DND-41 (cell line): ENCODE measurements at regions not wholly inside any gene's neighbourhood (a gene's known extent, or its start where the extent isn't known, plus 50 kb on each side); places are given as distances from the start of the nearest gene placed in this dataset.

Experiments used
- ATAC-seq: fragments of 200-7000 bp; cut with Tn5 transposase; 3 replicates; pipeline ENCODE4 v1.9.1; 2021; ENCODE audit warnings: low read depth; ENCODE audit not compliant: insufficient read depth
- DNase-seq: peaks from one replicate; pipeline ENCODE4 v3.0.0-alpha.2; 2020
- H2AFZ ChIP-seq: 2 replicates; pipeline ENCODE4 v1.6.0; 2012; ENCODE audit warnings: low read depth, low read length
- H3K27ac ChIP-seq: 2 replicates; pipeline ENCODE4 v1.5.1; 2012; ENCODE audit warnings: low read length, inconsistent platforms
- H3K27me3 ChIP-seq: fragments of 200-600 bp; sonication (generic); 2 replicates; pipeline ENCODE4 v1.6.0; 2012; ENCODE audit warnings: low read length, mild to moderate bottlenecking, inconsistent platforms; ENCODE audit not compliant: insufficient read depth, poor library complexity
- H3K36me3 ChIP-seq: 2 replicates; pipeline ENCODE4 v1.5.1; 2012; ENCODE audit warnings: low read length, inconsistent platforms; ENCODE audit not compliant: insufficient read depth
- H3K4me1 ChIP-seq: 2 replicates; pipeline ENCODE4 v1.5.1; 2012; ENCODE audit warnings: mild to moderate bottlenecking, low read length; ENCODE audit not compliant: insufficient read depth
- H3K4me2 ChIP-seq: 2 replicates; pipeline ENCODE4 v1.6.0; 2012; ENCODE audit warnings: mild to moderate bottlenecking, moderate library complexity, low read length, inconsistent platforms; ENCODE audit not compliant: insufficient read depth
- H3K4me3 ChIP-seq, 2 experiments: fragments of 200-600 bp in 1 of 2; shearing (Covaris generic) in 1 of 2; 2 replicates each; pipeline ENCODE4 v1.5.1; 2012 to 2016; ENCODE audit warnings: inconsistent platforms in 2 of 2, low read length in 2 of 2, mild to moderate bottlenecking in 2 of 2, low read depth in 1 of 2, moderate library complexity in 1 of 2
- H3K79me2 ChIP-seq: 2 replicates; pipeline ENCODE4 v1.6.0; 2012; ENCODE audit warnings: low read length, inconsistent platforms; ENCODE audit not compliant: insufficient read depth
- H3K9ac ChIP-seq: 2 replicates; pipeline ENCODE4 v1.6.0; 2012; ENCODE audit warnings: low read depth, mild to moderate bottlenecking, inconsistent platforms, low read length, moderate library complexity
- H3K9me3 ChIP-seq: 2 replicates; pipeline ENCODE4 v1.5.1; 2012; ENCODE audit warnings: low read length, moderate library complexity, mild to moderate bottlenecking, inconsistent platforms; ENCODE audit not compliant: insufficient read depth, severe bottlenecking
- H4K20me1 ChIP-seq: 2 replicates; pipeline ENCODE4 v1.6.0; 2012; ENCODE audit warnings: low read length; ENCODE audit not compliant: insufficient read depth
- EZH2 ChIP-seq: IDR thresholded peaks from 3 replicates; pipeline ENCODE4 v1.6.1; 2012; ENCODE audit warnings: borderline replicate concordance, low read depth, mild to moderate bottlenecking, moderate library complexity, low read length, inconsistent platforms; ENCODE audit not compliant: severe bottlenecking
- TF ChIP-seq, protein P1 (sequence below): IDR thresholded peaks from 2 replicates; pipeline ENCODE4 v1.5.1; 2012; ENCODE audit warnings: borderline replicate concordance, low read length, moderate library complexity, mild to moderate bottlenecking; ENCODE audit not compliant: poor library complexity, severe bottlenecking; ENCODE audit errors: extremely low read depth

DNA sequence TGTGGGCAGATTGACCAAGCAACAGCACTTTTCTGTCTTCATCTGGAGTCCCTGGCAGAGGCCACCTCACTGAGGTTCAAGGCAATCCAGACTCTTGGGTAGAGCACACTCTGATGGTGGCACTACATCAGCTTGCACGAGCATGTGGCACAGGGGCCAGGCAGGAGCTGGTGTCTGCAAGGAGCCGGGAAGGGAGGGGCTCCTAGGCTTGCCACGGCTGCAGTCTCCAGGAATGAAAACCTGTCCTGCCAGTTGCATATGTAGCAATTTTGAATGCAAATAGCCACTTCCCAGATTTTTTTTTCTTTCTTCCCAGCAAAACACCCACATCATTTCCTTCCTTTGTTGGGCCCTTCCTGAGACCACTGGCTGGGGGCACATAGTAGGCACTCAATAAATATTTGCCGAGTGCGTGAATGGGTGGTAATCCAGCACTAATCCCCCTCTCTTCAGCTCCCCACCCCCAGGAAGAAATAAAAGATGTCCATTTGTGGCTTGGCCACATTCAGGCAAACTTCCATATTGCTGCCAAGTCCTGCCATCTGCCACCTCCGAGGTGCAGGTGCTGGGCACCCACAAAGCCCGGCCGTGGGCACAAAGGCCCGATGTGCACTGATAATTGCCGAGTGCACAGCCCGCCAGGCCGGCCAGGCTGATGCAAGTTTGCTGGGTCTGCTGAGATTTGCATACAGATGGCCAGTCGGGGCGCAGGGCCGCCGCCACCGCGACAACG lies 72.4 kb downstream of the MYCN start:
- Histone ChIP-seq H4K20me1 (no peaks in the 10 kb centered on the region), H3K27ac (no peak overlapping the region), H3K9me3 (no peaks in the 10 kb centered on the region), H3K27me3 (no peaks in the 10 kb centered on the region), H3K4me2 (no peak overlapping the region), H3K36me3 (no peaks in the 10 kb centered on the region), H2AFZ (no peak overlapping the region), H3K4me1 (no peaks in the 10 kb centered on the region), H3K9ac (no peak overlapping the region), H3K4me3 (no peak overlapping the region), H3K79me2 (no peaks in the 10 kb centered on the region)
- TF ChIP-seq, protein P1, sequence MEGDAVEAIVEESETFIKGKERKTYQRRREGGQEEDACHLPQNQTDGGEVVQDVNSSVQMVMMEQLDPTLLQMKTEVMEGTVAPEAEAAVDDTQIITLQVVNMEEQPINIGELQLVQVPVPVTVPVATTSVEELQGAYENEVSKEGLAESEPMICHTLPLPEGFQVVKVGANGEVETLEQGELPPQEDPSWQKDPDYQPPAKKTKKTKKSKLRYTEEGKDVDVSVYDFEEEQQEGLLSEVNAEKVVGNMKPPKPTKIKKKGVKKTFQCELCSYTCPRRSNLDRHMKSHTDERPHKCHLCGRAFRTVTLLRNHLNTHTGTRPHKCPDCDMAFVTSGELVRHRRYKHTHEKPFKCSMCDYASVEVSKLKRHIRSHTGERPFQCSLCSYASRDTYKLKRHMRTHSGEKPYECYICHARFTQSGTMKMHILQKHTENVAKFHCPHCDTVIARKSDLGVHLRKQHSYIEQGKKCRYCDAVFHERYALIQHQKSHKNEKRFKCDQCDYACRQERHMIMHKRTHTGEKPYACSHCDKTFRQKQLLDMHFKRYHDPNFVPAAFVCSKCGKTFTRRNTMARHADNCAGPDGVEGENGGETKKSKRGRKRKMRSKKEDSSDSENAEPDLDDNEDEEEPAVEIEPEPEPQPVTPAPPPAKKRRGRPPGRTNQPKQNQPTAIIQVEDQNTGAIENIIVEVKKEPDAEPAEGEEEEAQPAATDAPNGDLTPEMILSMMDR: no peak
- TF ChIP-seq EZH2: no peak
- ATAC-seq (no peak), DNase-seq (no peak)

DNA sequence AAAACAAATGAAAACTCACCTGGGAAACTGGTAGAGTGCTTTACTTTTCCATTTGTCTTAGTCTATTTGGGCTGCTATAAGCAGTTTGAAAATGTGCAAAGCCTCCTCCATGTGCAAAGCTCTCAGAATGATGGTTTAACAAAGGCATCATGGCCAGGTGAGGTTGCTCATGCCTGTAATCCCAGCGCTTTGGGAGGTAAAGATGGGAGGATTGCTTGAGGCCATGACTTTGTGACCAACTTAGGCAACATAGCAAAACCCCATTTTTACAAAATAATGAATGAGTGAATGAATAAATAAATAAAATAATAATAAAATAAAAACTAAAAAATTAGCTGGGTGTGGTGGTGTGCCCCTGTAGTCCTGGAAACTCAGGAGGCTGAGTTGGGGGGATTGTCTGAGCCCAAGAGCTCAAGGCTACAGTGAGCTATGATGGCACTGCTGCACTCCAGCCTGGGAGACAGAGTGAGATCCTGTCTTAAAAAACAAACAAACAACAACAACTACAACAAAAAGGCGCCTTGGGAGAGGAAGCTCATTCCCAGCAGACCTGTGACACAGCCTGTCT lies 71.8 kb downstream of the MYCN start:
- no peak overlapping the region for H2AFZ ChIP-seq
- no peak for ATAC-seq

GRCh38 chr2:16011621-16011960 lies 71.2 kb downstream of the MYCN start:
- no peak for ATAC-seq
- H3K4me3 ChIP-seq: no peak overlapping the region
- H3K36me3 ChIP-seq: no peaks in the 10 kb centered on the region

More for the DNA sequence above, 71.8 kb downstream of the MYCN start:
- Histone ChIP-seq H3K79me2 (no peaks in the 10 kb centered on the region), H3K27me3 (no peaks in the 10 kb centered on the region), H3K4me3 (no peak overlapping the region), H3K36me3 (no peaks in the 10 kb centered on the region), H3K9ac (no peak overlapping the region), H3K27ac (no peak overlapping the region), H3K9me3 (no peaks in the 10 kb centered on the region), H4K20me1 (no peaks in the 10 kb centered on the region), H3K4me1 (no peaks in the 10 kb centered on the region), H3K4me2 (no peak overlapping the region)
- TF ChIP-seq EZH2: no peak
- TF ChIP-seq, protein P1: no peak
- DNase-seq: no peak

More at GRCh38 chr2:16011621-16011960, 71.2 kb downstream of the MYCN start:
- Histone ChIP-seq H3K9me3 (no peaks in the 10 kb centered on the region), H3K27me3 (no peaks in the 10 kb centered on the region), H3K79me2 (no peaks in the 10 kb centered on the region), H3K4me1 (no peaks in the 10 kb centered on the region), H3K9ac (no peak overlapping the region), H3K4me2 (no peak overlapping the region), H2AFZ (no peak overlapping the region), H4K20me1 (no peaks in the 10 kb centered on the region), H3K27ac (no peak overlapping the region)
- no peak for DNase-seq
- no peak for TF ChIP-seq EZH2
- TF ChIP-seq, protein P1: no peak
